ENCODE measurements at regions not wholly inside any gene's neighbourhood (a gene's known extent, or its start where the extent isn't known, plus 50 kb on each side); places are given as distances from the start of the nearest gene placed in this dataset.

DNA sequence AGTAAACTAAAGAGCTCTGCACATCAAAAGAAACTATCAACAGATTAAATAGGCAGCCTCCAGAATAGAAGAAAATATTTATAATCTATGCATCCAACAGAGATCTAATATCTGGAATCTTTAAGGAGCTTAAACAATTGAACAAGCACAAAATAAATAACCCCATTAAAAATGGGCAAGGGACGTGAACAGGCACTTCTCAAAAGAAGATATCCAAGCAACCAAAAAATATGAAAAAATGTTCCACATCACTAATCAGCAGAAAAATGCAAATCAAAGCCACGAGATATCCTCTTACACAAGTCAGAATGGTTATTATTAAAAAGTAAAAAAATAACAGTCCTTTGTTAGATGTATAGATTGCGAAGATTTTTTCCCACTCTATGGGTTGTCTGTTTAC lies 109.1 kb upstream of the TRPC7 start:
- H3K27me3 ChIP-seq, result no peaks in the 10 kb centered on the region
- intact Hi-C loops (cut with DNase I; ENCODE audit: low total_unique reads) (no loop called here), in situ Hi-C loops (cut with MboI; ENCODE audit: low sequenced_read_pairs in 4 of 4) (no loop called here)
- DNase-seq (no peak), ATAC-seq (no peak)
- no peaks in the 10 kb centered on the region for H3K36me3 ChIP-seq
- H3K27ac ChIP-seq, result no peak overlapping the region
- no peak for TF ChIP-seq POLR2A (IDR thresholded peaks at IDR 0.05)
- no peak for TF ChIP-seq CTCF (IDR thresholded peaks at IDR 0.05 in 4 of 5, conservative IDR thresholded peaks at IDR 0.05 in 1 of 5)
- no peaks in the 10 kb centered on the region for H3K4me1 ChIP-seq
- H3K4me3 ChIP-seq, result no peak overlapping the region
- H3K9me3 ChIP-seq, result no peaks in the 10 kb centered on the region

GRCh38 chr5:136467632-136468031 lies 102.3 kb upstream of the TRPC7 start:
- H3K4me1 ChIP-seq, result no peaks in the 10 kb centered on the region
- no peak for ATAC-seq
- no peak overlapping the region for H3K27ac ChIP-seq
- no peak for DNase-seq
- H3K4me3 ChIP-seq, result no peak overlapping the region
- in situ Hi-C loops (cut with MboI; ENCODE audit: low sequenced_read_pairs in 4 of 4), result no loop called here
- H3K36me3 ChIP-seq, result no peaks in the 10 kb centered on the region
- no peaks in the 10 kb centered on the region for H3K27me3 ChIP-seq
- no peaks in the 10 kb centered on the region for H3K9me3 ChIP-seq
- TF ChIP-seq CTCF (IDR thresholded peaks at IDR 0.05 in 4 of 5, conservative IDR thresholded peaks at IDR 0.05 in 1 of 5) (no peak), POLR2A (IDR thresholded peaks at IDR 0.05) (no peak)
- intact Hi-C loops (cut with DNase I; ENCODE audit: low total_unique reads), result no loop called here

- intact Hi-C loops (cut with DNase I; ENCODE audit: low total_unique reads) (no loop called here), in situ Hi-C loops (cut with MboI; ENCODE audit: low sequenced_read_pairs in 4 of 4) (no loop called here)
- H3K27ac ChIP-seq, result no peak overlapping the region
- TF ChIP-seq POLR2A (IDR thresholded peaks at IDR 0.05) (no peak), CTCF (IDR thresholded peaks at IDR 0.05 in 4 of 5, conservative IDR thresholded peaks at IDR 0.05 in 1 of 5) (no peak)
- H3K36me3 ChIP-seq, result no peaks in the 10 kb centered on the region
- H3K4me3 ChIP-seq, result no peak overlapping the region
- DNase-seq, result no peak
- H3K9me3 ChIP-seq, result no peaks in the 10 kb centered on the region
- H3K27me3 ChIP-seq, result no peaks in the 10 kb centered on the region
- H3K4me1 ChIP-seq, result no peaks in the 10 kb centered on the region
- no peak for ATAC-seq
Measured at GRCh38 chr5:136466041-136466415, 100.7 kb upstream of the TRPC7 start.

DNA sequence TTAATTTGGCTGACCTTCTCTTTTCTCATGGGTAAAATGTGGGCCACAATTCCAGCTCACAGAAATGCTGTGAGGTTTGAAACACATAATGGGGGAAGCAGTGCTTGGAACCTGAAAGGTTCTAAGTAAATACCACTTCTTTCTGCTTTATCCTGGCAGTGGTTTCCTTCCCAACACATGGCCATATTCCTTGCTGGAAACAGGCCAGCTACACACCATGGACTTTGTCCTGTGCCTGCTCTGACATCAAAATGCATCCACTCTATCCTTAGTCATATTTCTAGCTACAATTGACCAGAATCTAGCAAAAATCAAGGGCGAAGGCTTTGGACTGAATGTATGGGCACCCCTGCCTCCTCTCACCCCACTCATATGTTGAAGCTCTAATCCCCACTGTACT lies 93.1 kb upstream of the TRPC7 start:
- H3K36me3 ChIP-seq, result no peaks in the 10 kb centered on the region
- intact Hi-C loops (cut with DNase I; ENCODE audit: low total_unique reads), result no loop called here
- H3K4me3 ChIP-seq, result no peak overlapping the region
- H3K4me1 ChIP-seq, result no peaks in the 10 kb centered on the region
- in situ Hi-C loops (cut with MboI; ENCODE audit: low sequenced_read_pairs in 4 of 4), result no loop called here
- no peak overlapping the region for H3K27ac ChIP-seq
- H3K27me3 ChIP-seq, result no peaks in the 10 kb centered on the region
- ATAC-seq, result no peak
- DNase-seq, result no peak
- no peaks in the 10 kb centered on the region for H3K9me3 ChIP-seq
- no peak for TF ChIP-seq CTCF (IDR thresholded peaks at IDR 0.05 in 4 of 5, conservative IDR thresholded peaks at IDR 0.05 in 1 of 5)
- no peak for TF ChIP-seq POLR2A (IDR thresholded peaks at IDR 0.05)

DNA sequence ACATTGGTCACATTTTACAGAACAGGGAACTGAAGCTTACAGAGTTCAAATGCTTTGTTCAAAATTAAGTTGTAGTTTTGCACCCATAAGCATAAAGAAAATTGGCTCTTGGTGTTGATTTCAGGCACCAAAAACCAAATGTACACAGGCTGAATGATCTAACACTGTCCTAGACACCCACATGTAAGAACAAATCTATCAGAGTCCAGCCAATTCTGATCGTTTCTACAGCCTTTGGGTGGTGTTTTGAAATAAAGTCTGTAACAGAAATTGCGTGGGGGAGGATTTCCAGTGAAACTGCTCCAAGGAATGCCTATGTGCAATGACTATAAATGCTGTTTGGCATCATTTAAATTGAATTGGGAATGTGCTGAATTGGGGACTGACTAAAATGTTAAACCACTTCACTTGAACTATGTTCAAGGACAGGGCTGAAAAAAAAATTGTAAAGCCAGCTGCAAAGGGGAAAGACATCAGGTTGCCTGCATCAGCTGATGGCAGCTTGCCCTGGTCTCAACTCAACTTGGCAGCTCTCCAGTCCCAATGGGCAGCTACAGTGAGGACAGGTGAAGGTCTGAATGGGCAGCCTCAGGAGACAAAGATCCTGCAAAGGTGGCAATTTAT lies 92.2 kb upstream of the TRPC7 start:
- TF ChIP-seq CTCF (IDR thresholded peaks at IDR 0.05 in 4 of 5, conservative IDR thresholded peaks at IDR 0.05 in 1 of 5) (no peak), POLR2A (IDR thresholded peaks at IDR 0.05) (no peak)
- intact Hi-C loops (cut with DNase I; ENCODE audit: low total_unique reads), result no loop called here
- H3K27me3 ChIP-seq, result no peaks in the 10 kb centered on the region
- no peak for DNase-seq
- H3K4me3 ChIP-seq, result no peak overlapping the region
- no peaks in the 10 kb centered on the region for H3K36me3 ChIP-seq
- no peak overlapping the region for H3K27ac ChIP-seq
- no peaks in the 10 kb centered on the region for H3K4me1 ChIP-seq
- ATAC-seq, result no peak
- in situ Hi-C loops (cut with MboI; ENCODE audit: low sequenced_read_pairs in 4 of 4), result no loop called here
- no peaks in the 10 kb centered on the region for H3K9me3 ChIP-seq
